ENCODE measurements at regions not wholly inside any gene's neighbourhood (a gene's known extent, or its start where the extent isn't known, plus 50 kb on each side); places are given as distances from the start of the nearest gene placed in this dataset.

DNA sequence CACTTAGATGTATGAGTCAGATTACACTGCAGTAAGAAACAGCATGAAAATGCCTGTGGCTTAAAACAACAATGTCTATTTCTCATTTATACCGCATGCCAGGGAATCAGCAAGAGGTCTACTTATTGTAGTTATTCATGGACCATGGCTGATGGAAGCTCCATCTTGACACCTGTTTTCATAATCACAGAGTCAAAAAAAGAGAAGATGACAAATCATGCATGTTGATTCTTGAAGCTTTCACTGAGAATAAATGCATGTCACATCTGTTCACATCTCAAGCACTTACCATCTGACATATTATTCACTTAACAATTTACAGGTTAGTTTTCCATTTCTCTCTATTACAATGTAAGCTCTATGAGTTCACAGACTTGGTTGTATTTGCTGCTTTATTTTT, 194.2 kb upstream of the SLITRK2 start:
- CTCF ChIA-PET (ENCODE audit: low intra/inter-chr PET ratio, low total read pairs) = no interaction called here
- no peak for FAIRE-seq
- in situ Hi-C loops (cut with HindIII; ENCODE audit: extremely low pct_ligation_motif_present, low pct_unique_long_range_greater_than_20kb) = no loop called here

More for the DNA sequence above, 194.2 kb upstream of the SLITRK2 start:
- WGBS (ENCODE audit: low lambda C conversion rate) = 11% methylated on average over 1 of the region's 1 CpG
- Histone ChIP-seq H3K27me3 (ENCODE audit: control insufficient read depth in 1 of 2, insufficient read depth in 2 of 2, low read length in 2 of 2) (no peaks in the 10 kb centered on the region), H3K27ac (ENCODE audit: extremely low read length, insufficient read depth, low read length) (no peak overlapping the region), H2AFZ (ENCODE audit: low read length) (no peak overlapping the region), H3K9ac (ENCODE audit: insufficient read depth, low read depth, low read length) (no peak overlapping the region), H3K9me3 (ENCODE audit: low read length) (peaks cover 61% of the 10 kb centered on the region; the same call in 1 of the 2 replicates), H3K4me2 (ENCODE audit: low read depth, low read length) (no peak overlapping the region), H3K4me3 (replicated peaks in 1 of 3; ENCODE audit: insufficient read depth in 1 of 3, low read depth in 2 of 3, low read length in 3 of 3) (no peak overlapping the region), H3K79me2 (ENCODE audit: insufficient read depth, low read length) (no peaks in the 10 kb centered on the region), H4K20me1 (ENCODE audit: insufficient read depth, low read length) (no peaks in the 10 kb centered on the region), H3K4me1 (ENCODE audit: insufficient read depth, low read length) (no peaks in the 10 kb centered on the region), H3K36me3 (replicated peaks in 1 of 2; ENCODE audit: control insufficient read depth in 1 of 2, insufficient read depth in 2 of 2, low read length in 2 of 2) (no peaks in the 10 kb centered on the region)
- DNase-seq (ENCODE audit: low spot score) = no peak
- POLR2A ChIA-PET = no interaction called here
- ATAC-seq = no peak
- intact Hi-C loops (cut with micrococcal nuclease; ENCODE audit: unreplicated experiment) = no loop called here
- no TSS peak for BruUV-seq (replicated peaks)
- TF ChIP-seq ZIK1 (CRISPR knock-in tag; IDR thresholded peaks at IDR 0.05; ENCODE audit: borderline replicate concordance, low read depth) = no peak
- TF ChIP-seq ZMYM3 (CRISPR knock-in tag; IDR thresholded peaks at IDR 0.05) = no peak
- no peak for TF ChIP-seq NCOA1 (CRISPR knock-in tag; IDR thresholded peaks at IDR 0.05)
- TF ChIP-seq, protein P1, sequence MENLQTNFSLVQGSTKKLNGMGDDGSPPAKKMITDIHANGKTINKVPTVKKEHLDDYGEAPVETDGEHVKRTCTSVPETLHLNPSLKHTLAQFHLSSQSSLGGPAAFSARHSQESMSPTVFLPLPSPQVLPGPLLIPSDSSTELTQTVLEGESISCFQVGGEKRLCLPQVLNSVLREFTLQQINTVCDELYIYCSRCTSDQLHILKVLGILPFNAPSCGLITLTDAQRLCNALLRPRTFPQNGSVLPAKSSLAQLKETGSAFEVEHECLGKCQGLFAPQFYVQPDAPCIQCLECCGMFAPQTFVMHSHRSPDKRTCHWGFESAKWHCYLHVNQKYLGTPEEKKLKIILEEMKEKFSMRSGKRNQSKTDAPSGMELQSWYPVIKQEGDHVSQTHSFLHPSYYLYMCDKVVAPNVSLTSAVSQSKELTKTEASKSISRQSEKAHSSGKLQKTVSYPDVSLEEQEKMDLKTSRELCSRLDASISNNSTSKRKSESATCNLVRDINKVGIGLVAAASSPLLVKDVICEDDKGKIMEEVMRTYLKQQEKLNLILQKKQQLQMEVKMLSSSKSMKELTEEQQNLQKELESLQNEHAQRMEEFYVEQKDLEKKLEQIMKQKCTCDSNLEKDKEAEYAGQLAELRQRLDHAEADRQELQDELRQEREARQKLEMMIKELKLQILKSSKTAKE (CRISPR knock-in tag; IDR thresholded peaks at IDR 0.05; ENCODE audit: borderline replicate concordance) = no peak
- no peak for TF ChIP-seq ZSCAN20 (CRISPR knock-in tag; IDR thresholded peaks at IDR 0.05; ENCODE audit: borderline replicate concordance)
- TF ChIP-seq ZNF44 (CRISPR knock-in tag; IDR thresholded peaks at IDR 0.05) = no peak
- no peak for TF ChIP-seq ZSCAN22 (CRISPR knock-in tag; IDR thresholded peaks at IDR 0.05)
- no peak for TF ChIP-seq PHF8 (CRISPR knock-in tag; IDR thresholded peaks at IDR 0.05)
- no peak for TF ChIP-seq ZNF331 (CRISPR knock-in tag; IDR thresholded peaks at IDR 0.05)
- TF ChIP-seq ZNF329 (CRISPR knock-in tag; IDR thresholded peaks at IDR 0.05; ENCODE audit: low read depth) = no peak
- TF ChIP-seq, protein P2, sequence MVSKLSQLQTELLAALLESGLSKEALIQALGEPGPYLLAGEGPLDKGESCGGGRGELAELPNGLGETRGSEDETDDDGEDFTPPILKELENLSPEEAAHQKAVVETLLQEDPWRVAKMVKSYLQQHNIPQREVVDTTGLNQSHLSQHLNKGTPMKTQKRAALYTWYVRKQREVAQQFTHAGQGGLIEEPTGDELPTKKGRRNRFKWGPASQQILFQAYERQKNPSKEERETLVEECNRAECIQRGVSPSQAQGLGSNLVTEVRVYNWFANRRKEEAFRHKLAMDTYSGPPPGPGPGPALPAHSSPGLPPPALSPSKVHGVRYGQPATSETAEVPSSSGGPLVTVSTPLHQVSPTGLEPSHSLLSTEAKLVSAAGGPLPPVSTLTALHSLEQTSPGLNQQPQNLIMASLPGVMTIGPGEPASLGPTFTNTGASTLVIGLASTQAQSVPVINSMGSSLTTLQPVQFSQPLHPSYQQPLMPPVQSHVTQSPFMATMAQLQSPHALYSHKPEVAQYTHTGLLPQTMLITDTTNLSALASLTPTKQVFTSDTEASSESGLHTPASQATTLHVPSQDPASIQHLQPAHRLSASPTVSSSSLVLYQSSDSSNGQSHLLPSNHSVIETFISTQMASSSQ (IDR thresholded peaks at IDR 0.05; ENCODE audit: low read depth) = no peak
- TF ChIP-seq, protein P2 (CRISPR knock-in tag; IDR thresholded peaks at IDR 0.05; ENCODE audit: borderline replicate concordance) = no peak

Measured in HepG2 (cell line).